ENCODE measurements at regions not wholly inside any gene's neighbourhood (a gene's known extent, or its start where the extent isn't known, plus 50 kb on each side); places are given as distances from the start of the nearest gene placed in this dataset.

DNA sequence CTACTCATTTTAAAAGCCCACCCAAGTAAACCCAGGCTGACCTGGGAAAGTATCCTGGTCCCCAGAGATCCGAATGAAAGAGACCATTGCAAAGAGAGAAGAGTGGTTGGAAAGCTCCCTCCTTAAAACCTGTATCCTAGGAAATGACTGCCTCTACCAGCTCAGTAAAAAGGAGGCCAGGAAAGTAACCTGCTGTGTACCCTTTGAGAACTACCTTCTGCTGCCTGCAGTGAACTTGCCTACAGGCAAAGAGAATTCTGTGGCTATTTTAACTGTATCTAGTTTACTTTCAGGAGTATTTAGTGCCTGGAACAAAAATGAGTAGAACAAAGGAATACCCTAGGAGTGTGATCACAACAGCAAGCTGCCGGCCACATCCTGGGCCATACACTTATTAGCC, 641.7 kb upstream of the NRXN1 start:
- TF ChIP-seq, protein P1, sequence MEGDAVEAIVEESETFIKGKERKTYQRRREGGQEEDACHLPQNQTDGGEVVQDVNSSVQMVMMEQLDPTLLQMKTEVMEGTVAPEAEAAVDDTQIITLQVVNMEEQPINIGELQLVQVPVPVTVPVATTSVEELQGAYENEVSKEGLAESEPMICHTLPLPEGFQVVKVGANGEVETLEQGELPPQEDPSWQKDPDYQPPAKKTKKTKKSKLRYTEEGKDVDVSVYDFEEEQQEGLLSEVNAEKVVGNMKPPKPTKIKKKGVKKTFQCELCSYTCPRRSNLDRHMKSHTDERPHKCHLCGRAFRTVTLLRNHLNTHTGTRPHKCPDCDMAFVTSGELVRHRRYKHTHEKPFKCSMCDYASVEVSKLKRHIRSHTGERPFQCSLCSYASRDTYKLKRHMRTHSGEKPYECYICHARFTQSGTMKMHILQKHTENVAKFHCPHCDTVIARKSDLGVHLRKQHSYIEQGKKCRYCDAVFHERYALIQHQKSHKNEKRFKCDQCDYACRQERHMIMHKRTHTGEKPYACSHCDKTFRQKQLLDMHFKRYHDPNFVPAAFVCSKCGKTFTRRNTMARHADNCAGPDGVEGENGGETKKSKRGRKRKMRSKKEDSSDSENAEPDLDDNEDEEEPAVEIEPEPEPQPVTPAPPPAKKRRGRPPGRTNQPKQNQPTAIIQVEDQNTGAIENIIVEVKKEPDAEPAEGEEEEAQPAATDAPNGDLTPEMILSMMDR (conservative IDR thresholded peaks at IDR 0.05; ENCODE audit: low read depth in 2 of 2): no peak
- TF ChIP-seq, protein P2, sequence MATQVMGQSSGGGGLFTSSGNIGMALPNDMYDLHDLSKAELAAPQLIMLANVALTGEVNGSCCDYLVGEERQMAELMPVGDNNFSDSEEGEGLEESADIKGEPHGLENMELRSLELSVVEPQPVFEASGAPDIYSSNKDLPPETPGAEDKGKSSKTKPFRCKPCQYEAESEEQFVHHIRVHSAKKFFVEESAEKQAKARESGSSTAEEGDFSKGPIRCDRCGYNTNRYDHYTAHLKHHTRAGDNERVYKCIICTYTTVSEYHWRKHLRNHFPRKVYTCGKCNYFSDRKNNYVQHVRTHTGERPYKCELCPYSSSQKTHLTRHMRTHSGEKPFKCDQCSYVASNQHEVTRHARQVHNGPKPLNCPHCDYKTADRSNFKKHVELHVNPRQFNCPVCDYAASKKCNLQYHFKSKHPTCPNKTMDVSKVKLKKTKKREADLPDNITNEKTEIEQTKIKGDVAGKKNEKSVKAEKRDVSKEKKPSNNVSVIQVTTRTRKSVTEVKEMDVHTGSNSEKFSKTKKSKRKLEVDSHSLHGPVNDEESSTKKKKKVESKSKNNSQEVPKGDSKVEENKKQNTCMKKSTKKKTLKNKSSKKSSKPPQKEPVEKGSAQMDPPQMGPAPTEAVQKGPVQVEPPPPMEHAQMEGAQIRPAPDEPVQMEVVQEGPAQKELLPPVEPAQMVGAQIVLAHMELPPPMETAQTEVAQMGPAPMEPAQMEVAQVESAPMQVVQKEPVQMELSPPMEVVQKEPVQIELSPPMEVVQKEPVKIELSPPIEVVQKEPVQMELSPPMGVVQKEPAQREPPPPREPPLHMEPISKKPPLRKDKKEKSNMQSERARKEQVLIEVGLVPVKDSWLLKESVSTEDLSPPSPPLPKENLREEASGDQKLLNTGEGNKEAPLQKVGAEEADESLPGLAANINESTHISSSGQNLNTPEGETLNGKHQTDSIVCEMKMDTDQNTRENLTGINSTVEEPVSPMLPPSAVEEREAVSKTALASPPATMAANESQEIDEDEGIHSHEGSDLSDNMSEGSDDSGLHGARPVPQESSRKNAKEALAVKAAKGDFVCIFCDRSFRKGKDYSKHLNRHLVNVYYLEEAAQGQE (IDR thresholded peaks at IDR 0.05; ENCODE audit: unreplicated experiment): no peak
- no peak for TF ChIP-seq POLR2AphosphoS5 (IDR thresholded peaks at IDR 0.05; ENCODE audit: low read depth)
- TF ChIP-seq EZH2phosphoT487 (IDR thresholded peaks at IDR 0.05; ENCODE audit: unreplicated experiment): no peak
- TF ChIP-seq EZH2 (IDR thresholded peaks at IDR 0.05; ENCODE audit: low read depth, unreplicated experiment): no peak
- TF ChIP-seq JUNB (IDR thresholded peaks at IDR 0.05; ENCODE audit: unreplicated experiment): no peak

Measured in GM23338 (cell line).